Renal pelvis (tissue), 1 donor: ENCODE measurements at regions not wholly inside any gene's neighbourhood (a gene's known extent, or its start where the extent isn't known, plus 50 kb on each side); places are given as distances from the start of the nearest gene placed in this dataset.
"Not testable (repeated sequence)": the region's sequence is repeated elsewhere in the genome, so short reads cannot be mapped to it uniquely, and the experiment has no call there.

Experiments
- DNase-seq: peaks from one replicate; pipeline ENCODE4 v3.0.0-alpha.2; 2013

- DNase-seq, result no peak
Measured at GRCh38 chr7:81226234-81226633, 307.4 kb upstream of the SEMA3C start.

GRCh38 chr7:81222692-81223091, 303.8 kb upstream of the SEMA3C start:
- not testable (repeated sequence) for DNase-seq

GRCh38 chr7:81221527-81222217, 302.8 kb upstream of the SEMA3C start:
- DNase-seq, result no peak

GRCh38 chr7:81218480-81219106, 299.7 kb upstream of the SEMA3C start:
- no peak for DNase-seq

GRCh38 chr7:81213394-81213793, 294.5 kb upstream of the SEMA3C start:
- no peak for DNase-seq

- DNase-seq, result no peak
Measured at GRCh38 chr7:81211934-81212320, 293.1 kb upstream of the SEMA3C start.

- DNase-seq, result no peak
Measured at GRCh38 chr7:81211204-81211933, 292.5 kb upstream of the SEMA3C start.

GRCh38 chr7:81210137-81211064, 291.6 kb upstream of the SEMA3C start:
- DNase-seq, result no peak

- no peak for DNase-seq
Measured at GRCh38 chr7:81209059-81209458, 290.2 kb upstream of the SEMA3C start.

- no peak for DNase-seq
Measured at GRCh38 chr7:81207801-81208200, 288.9 kb upstream of the SEMA3C start.

- no peak for DNase-seq
Measured at GRCh38 chr7:81206667-81207360, 288.0 kb upstream of the SEMA3C start.

GRCh38 chr7:81206217-81206616, 287.4 kb upstream of the SEMA3C start:
- no peak for DNase-seq

GRCh38 chr7:81201188-81201587, 282.3 kb upstream of the SEMA3C start:
- DNase-seq, result no peak

GRCh38 chr7:81198766-81199165, 279.9 kb upstream of the SEMA3C start:
- DNase-seq, result no peak

GRCh38 chr7:81197266-81197665, 278.4 kb upstream of the SEMA3C start:
- DNase-seq, result no peak

GRCh38 chr7:81195033-81195432, 276.2 kb upstream of the SEMA3C start:
- no peak for DNase-seq

GRCh38 chr7:81190997-81191768, 272.3 kb upstream of the SEMA3C start:
- no peak for DNase-seq

GRCh38 chr7:81187753-81188152, 268.9 kb upstream of the SEMA3C start:
- no peak for DNase-seq

GRCh38 chr7:81186691-81187090, 267.8 kb upstream of the SEMA3C start:
- no peak for DNase-seq

- DNase-seq, result no peak
Measured at GRCh38 chr7:81185072-81185471, 266.2 kb upstream of the SEMA3C start.

GRCh38 chr7:81183326-81183725, 264.5 kb upstream of the SEMA3C start:
- no peak for DNase-seq
